ENCODE measurements at regions not wholly inside any gene's neighbourhood (a gene's known extent, or its start where the extent isn't known, plus 50 kb on each side); places are given as distances from the start of the nearest gene placed in this dataset.

DNA sequence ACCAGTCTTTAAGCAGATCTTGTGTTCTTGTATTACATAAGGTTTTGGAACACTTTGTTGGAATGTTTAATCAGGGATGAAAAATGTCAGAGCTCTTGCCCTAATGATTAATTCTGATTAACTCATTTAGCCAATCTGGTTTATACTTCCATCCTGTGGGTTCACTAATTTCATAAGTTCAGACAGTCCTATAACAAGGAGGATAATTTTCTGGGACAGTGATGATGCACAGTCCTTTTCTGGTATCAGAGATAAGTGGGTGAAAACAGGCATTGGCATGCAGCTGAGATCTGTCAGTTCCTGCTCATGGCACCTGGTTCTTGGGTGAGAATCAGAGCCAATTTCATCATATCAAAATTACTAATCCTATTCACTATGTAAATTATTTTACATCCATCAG lies 125.0 kb upstream of the LAMA2 start:
- H2AFZ ChIP-seq (ENCODE audit: low read length): no peak overlapping the region
- no peaks in the 10 kb centered on the region for H3K27me3 Mint-ChIP-seq (ENCODE audit: low read depth)
- no peaks in the 10 kb centered on the region for H3K4me1 ChIP-seq (ENCODE audit: insufficient read depth, low read length)
- H4K20me1 ChIP-seq (ENCODE audit: control insufficient read depth, insufficient read depth, insufficient read length): no peaks in the 10 kb centered on the region
- H3K27ac ChIP-seq (ENCODE audit: insufficient read length, low read depth, low read length): no peak overlapping the region
- H3K79me1 ChIP-seq (ENCODE audit: insufficient read depth, low read depth, low read length, poor library complexity, severe bottlenecking): no peaks in the 10 kb centered on the region
- H4K5ac ChIP-seq (ENCODE audit: insufficient read length, low read depth, low read length): no peak overlapping the region
- TF ChIP-seq, protein P1, sequence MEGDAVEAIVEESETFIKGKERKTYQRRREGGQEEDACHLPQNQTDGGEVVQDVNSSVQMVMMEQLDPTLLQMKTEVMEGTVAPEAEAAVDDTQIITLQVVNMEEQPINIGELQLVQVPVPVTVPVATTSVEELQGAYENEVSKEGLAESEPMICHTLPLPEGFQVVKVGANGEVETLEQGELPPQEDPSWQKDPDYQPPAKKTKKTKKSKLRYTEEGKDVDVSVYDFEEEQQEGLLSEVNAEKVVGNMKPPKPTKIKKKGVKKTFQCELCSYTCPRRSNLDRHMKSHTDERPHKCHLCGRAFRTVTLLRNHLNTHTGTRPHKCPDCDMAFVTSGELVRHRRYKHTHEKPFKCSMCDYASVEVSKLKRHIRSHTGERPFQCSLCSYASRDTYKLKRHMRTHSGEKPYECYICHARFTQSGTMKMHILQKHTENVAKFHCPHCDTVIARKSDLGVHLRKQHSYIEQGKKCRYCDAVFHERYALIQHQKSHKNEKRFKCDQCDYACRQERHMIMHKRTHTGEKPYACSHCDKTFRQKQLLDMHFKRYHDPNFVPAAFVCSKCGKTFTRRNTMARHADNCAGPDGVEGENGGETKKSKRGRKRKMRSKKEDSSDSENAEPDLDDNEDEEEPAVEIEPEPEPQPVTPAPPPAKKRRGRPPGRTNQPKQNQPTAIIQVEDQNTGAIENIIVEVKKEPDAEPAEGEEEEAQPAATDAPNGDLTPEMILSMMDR (conservative IDR thresholded peaks at IDR 0.05): no peak
- no peak overlapping the region for H3K56ac ChIP-seq (ENCODE audit: insufficient read length, low read depth, low read length)
- no peaks in the 10 kb centered on the region for H3K9me3 ChIP-seq (ENCODE audit: control insufficient read depth, low read depth, low read length)
- no peak overlapping the region for H3K23ac ChIP-seq (ENCODE audit: insufficient read length, low read depth, low read length)
- no peak overlapping the region for H4K91ac ChIP-seq (ENCODE audit: insufficient read length, low read depth, low read length)
- no peak overlapping the region for H3K4ac ChIP-seq (ENCODE audit: low read depth, low read length)
- no peak overlapping the region for H2BK12ac ChIP-seq (ENCODE audit: insufficient read length, low read depth, low read length)
- no peak overlapping the region for H2BK5ac ChIP-seq (ENCODE audit: insufficient read length, low read length)
- H3K79me2 ChIP-seq (ENCODE audit: insufficient read depth, low read length): no peaks in the 10 kb centered on the region
- no peak overlapping the region for H2AK5ac ChIP-seq (ENCODE audit: insufficient read length, low read length)
- H2BK20ac ChIP-seq (ENCODE audit: low read depth, low read length, poor library complexity, severe bottlenecking): no peak overlapping the region
- no peak for DNase-seq
- no peak overlapping the region for H3K14ac ChIP-seq (ENCODE audit: insufficient read depth, low read length)
- peaks cover 0 to 3% (median 0%) of the 10 kb centered on the region in 3 experiments; a peak in 2 of 7 replicates for H3K36me3 Mint-ChIP-seq (ENCODE audit: insufficient read depth in 1 of 3, low read depth in 3 of 3)
- no peak overlapping the region for H3K27ac Mint-ChIP-seq
- H3K27me3 ChIP-seq (ENCODE audit: insufficient read depth, low read length): no peaks in the 10 kb centered on the region
- no peak overlapping the region for H3K9ac ChIP-seq (ENCODE audit: extremely low read depth, insufficient read length, low read length)
- H3K4me2 ChIP-seq (ENCODE audit: insufficient read depth, insufficient read length, low read length): no peak overlapping the region
- no peak overlapping the region for H2BK15ac ChIP-seq (ENCODE audit: low read depth, low read length)
- peaks cover 0 to 3% of the 10 kb centered on the region in 2 experiments; a peak in 2 of 5 replicates for H3K9me3 Mint-ChIP-seq
- H3T11ph ChIP-seq (ENCODE audit: low read length): no peak overlapping the region
- H3K23me2 ChIP-seq (ENCODE audit: insufficient read length, low read depth, low read length, poor library complexity, severe bottlenecking): no peaks in the 10 kb centered on the region
- H3K4me1 Mint-ChIP-seq: peaks cover 2 to 3% of the 10 kb centered on the region in 2 experiments; a peak in 1 of 4 replicates
- H2BK120ac ChIP-seq (ENCODE audit: low read depth, low read length, poor library complexity, severe bottlenecking): no peak overlapping the region
- H3K4me3 Mint-ChIP-seq: no peak overlapping the region
- no peak overlapping the region for H3K18ac ChIP-seq (ENCODE audit: insufficient read length, low read depth, low read length)
- no peak overlapping the region for H4K8ac ChIP-seq (replicated peaks; ENCODE audit: insufficient read length, low read depth, low read length)
